HEK293T (cell line): ENCODE measurements at regions not wholly inside any gene's neighbourhood (a gene's known extent, or its start where the extent isn't known, plus 50 kb on each side); places are given as distances from the start of the nearest gene placed in this dataset.

Source experiments
- CTCF ChIA-PET: fragments of 350-600 bp; formaldehyde crosslinking; extraction: SDS; loops from one replicate; lab custom pipeline; 2021; ENCODE audit warnings: antibody characterized with exemption, inconsistent platforms; lab: Yijun Ruan, JAX
- POLR2A ChIA-PET: fragments of 350-600 bp; formaldehyde crosslinking; extraction: SDS; loops from one replicate; lab custom pipeline; 2020; ENCODE audit warnings: antibody characterized with exemption, inconsistent platforms; lab: Yijun Ruan, JAX
- DNase-seq: peaks from one replicate; pipeline ENCODE4 v3.0.0; 2012; ENCODE audit warnings: mixed read lengths; ENCODE audit errors: extremely low spot score
- ARNT ChIP-seq: fragments of 450-650 bp; IDR thresholded peaks from 2 replicates; pipeline ENCODE4 v1.6.1; 2017; ENCODE audit warnings: mild to moderate bottlenecking
- BHLHE40 ChIP-seq: fragments of 450-650 bp; IDR thresholded peaks from 2 replicates; pipeline ENCODE4 v1.6.1; 2016; ENCODE audit warnings: mild to moderate bottlenecking, moderate library complexity, borderline replicate concordance
- CTBP1 ChIP-seq: fragments of 450-650 bp; IDR thresholded peaks from 2 replicates; pipeline ENCODE4 v1.6.1; 2016; ENCODE audit warnings: borderline replicate concordance
- ELF4 ChIP-seq: fragments of 450-650 bp; IDR thresholded peaks from 2 replicates; pipeline ENCODE4 v1.6.1; 2017; ENCODE audit warnings: antibody characterized with exemption
- FOXA1 ChIP-seq: fragments of 450-650 bp; IDR thresholded peaks from 2 replicates; pipeline ENCODE4 v1.6.1; 2016; ENCODE audit warnings: mild to moderate bottlenecking
- FOXK2 ChIP-seq: fragments of 450-650 bp; IDR thresholded peaks from 2 replicates; pipeline ENCODE4 v1.6.1; 2016; ENCODE audit warnings: mild to moderate bottlenecking
- FOXM1 ChIP-seq: fragments of 450-650 bp; IDR thresholded peaks from 2 replicates; pipeline ENCODE4 v1.6.1; 2017; ENCODE audit warnings: mild to moderate bottlenecking, borderline replicate concordance
- HDGF ChIP-seq: fragments of 450-650 bp; IDR thresholded peaks from 2 replicates; pipeline ENCODE4 v1.6.1; 2017; ENCODE audit warnings: antibody characterized with exemption, borderline replicate concordance
- L3MBTL2 ChIP-seq: fragments of 450-650 bp; conservative IDR thresholded peaks from 2 replicates; pipeline ENCODE4 v1.6.1; 2016; ENCODE audit warnings: mild to moderate bottlenecking
- LEF1 ChIP-seq: fragments of 450-650 bp; IDR thresholded peaks from 2 replicates; pipeline ENCODE4 v1.6.1; 2017; ENCODE audit warnings: mild to moderate bottlenecking, borderline replicate concordance
- NFRKB ChIP-seq: fragments of 450-650 bp; IDR thresholded peaks from 2 replicates; pipeline ENCODE4 v1.6.1; 2016; ENCODE audit warnings: mild to moderate bottlenecking, moderate library complexity
- PKNOX1 ChIP-seq: fragments of 450-650 bp; IDR thresholded peaks from 2 replicates; pipeline ENCODE4 v1.6.1; 2016
- SP1 ChIP-seq: fragments of 450-650 bp; IDR thresholded peaks from 2 replicates; pipeline ENCODE4 v1.6.1; 2017
- SUZ12 ChIP-seq: fragments of 450-650 bp; IDR thresholded peaks from 2 replicates; pipeline ENCODE4 v1.6.1; 2016; ENCODE audit warnings: mild to moderate bottlenecking
- TARDBP ChIP-seq: fragments of 450-650 bp; IDR thresholded peaks from 2 replicates; pipeline ENCODE4 v1.6.1; 2016
- ZNF384 ChIP-seq: fragments of 450-650 bp; IDR thresholded peaks from 2 replicates; pipeline ENCODE4 v1.6.1; 2016

- no peak for TF ChIP-seq ELF4
- no peak for TF ChIP-seq LEF1
- no peak for TF ChIP-seq FOXM1
- TF ChIP-seq NFRKB: no peak
- TF ChIP-seq CTBP1: no peak
- TF ChIP-seq ARNT: no peak
- TF ChIP-seq L3MBTL2: no peak
- no peak for TF ChIP-seq FOXK2
- TF ChIP-seq ZNF384: no peak
- no peak for TF ChIP-seq FOXA1
- no peak for TF ChIP-seq PKNOX1
- TF ChIP-seq TARDBP: no peak
- no peak for TF ChIP-seq SP1
- TF ChIP-seq BHLHE40: no peak
- TF ChIP-seq SUZ12: no peak
- TF ChIP-seq HDGF: no peak
- POLR2A ChIA-PET: no interaction called here
- CTCF ChIA-PET: no interaction called here
- no peak for DNase-seq
These were observed 267.8 kb upstream of the ASIC2 start for GRCh38 chr17:33560871-33561270.

- POLR2A ChIA-PET: no interaction called here
- CTCF ChIA-PET: interaction anchor here (0.7 kb wide), 1 partner anchor 1246 kb away, joined by 4 read pairs; no protein-coding TSS in a partner anchor
- no peak for DNase-seq
- TF ChIP-seq LEF1 (no peak), L3MBTL2 (no peak), BHLHE40 (no peak), ELF4 (no peak), FOXA1 (no peak), SP1 (no peak), ARNT (no peak), NFRKB (no peak), PKNOX1 (no peak), ZNF384 (no peak), FOXM1 (no peak), TARDBP (no peak), SUZ12 (no peak), CTBP1 (no peak), FOXK2 (no peak), HDGF (no peak)
These were observed 268.7 kb upstream of the ASIC2 start for GRCh38 chr17:33561569-33562334.

- TF ChIP-seq LEF1: no peak
- no peak for TF ChIP-seq L3MBTL2
- TF ChIP-seq ZNF384: no peak
- no peak for TF ChIP-seq NFRKB
- TF ChIP-seq FOXA1: no peak
- TF ChIP-seq CTBP1: no peak
- no peak for TF ChIP-seq FOXK2
- TF ChIP-seq TARDBP: no peak
- no peak for TF ChIP-seq FOXM1
- no peak for TF ChIP-seq BHLHE40
- TF ChIP-seq PKNOX1: no peak
- TF ChIP-seq HDGF: no peak
- TF ChIP-seq SUZ12: no peak
- TF ChIP-seq ARNT: no peak
- no peak for TF ChIP-seq SP1
- no peak for TF ChIP-seq ELF4
- ChIA-PET POLR2A (no interaction called here), CTCF (no interaction called here)
- no peak for DNase-seq
These were observed 269.7 kb upstream of the ASIC2 start for GRCh38 chr17:33562792-33563191.

GRCh38 chr17:33564146-33564545, 271.1 kb upstream of the ASIC2 start:
- ChIA-PET CTCF (no interaction called here), POLR2A (no interaction called here)
- TF ChIP-seq LEF1: no peak
- no peak for TF ChIP-seq PKNOX1
- TF ChIP-seq CTBP1: no peak
- no peak for TF ChIP-seq BHLHE40
- no peak for TF ChIP-seq SP1
- TF ChIP-seq ZNF384: no peak
- TF ChIP-seq FOXK2: no peak
- DNase-seq: no peak

- no peak for DNase-seq
- POLR2A ChIA-PET: no interaction called here
- no peak for TF ChIP-seq ARNT
- CTCF ChIA-PET: no interaction called here
These were observed 274.1 kb upstream of the ASIC2 start for GRCh38 chr17:33567223-33567622.

- CTCF ChIA-PET: no interaction called here
- TF ChIP-seq FOXM1 (no peak), HDGF (no peak), L3MBTL2 (no peak), TARDBP (no peak), SP1 (no peak)
- POLR2A ChIA-PET: no interaction called here
- no peak for DNase-seq
These were observed 279.5 kb upstream of the ASIC2 start for GRCh38 chr17:33572615-33573014.
